Brain microvascular endothelial cell (primary cell): ENCODE measurements at regions not wholly inside any gene's neighbourhood (a gene's known extent, or its start where the extent isn't known, plus 50 kb on each side); places are given as distances from the start of the nearest gene placed in this dataset.

Source experiments
- DNase-seq: peaks from one replicate; pipeline ENCODE4 v3.0.0-alpha.2; 2020
- H3K27ac ChIP-seq: fragments of 250-450 bp; sonication (Bioruptor Pico); 2 replicates; pipeline ENCODE4 v1.5.1; 2020; ENCODE audit warnings: mild to moderate bottlenecking, moderate library complexity
- H3K27me3 ChIP-seq: fragments of 250-450 bp; sonication (Bioruptor Pico); replicated peaks from 2 replicates; pipeline ENCODE4 v1.5.1; 2020; ENCODE audit warnings: mild to moderate bottlenecking
- H3K36me3 ChIP-seq: fragments of 250-450 bp; sonication (Bioruptor Pico); replicated peaks from 2 replicates; pipeline ENCODE4 v1.5.1; 2020; ENCODE audit warnings: mild to moderate bottlenecking
- H3K4me3 ChIP-seq: 2 replicates; pipeline ENCODE4 v1.5.1; 2011; ENCODE audit warnings: low read depth, mild to moderate bottlenecking, control low read depth, low read length, moderate library complexity
- CTCF ChIP-seq: IDR thresholded peaks from 2 replicates; pipeline ENCODE4 v1.5.1; 2011; ENCODE audit warnings: low read depth, mild to moderate bottlenecking, moderate library complexity, low read length, control low read depth, inconsistent platforms; ENCODE audit errors: missing control alignments
- in situ Hi-C: cut with HindIII; loops from 2 replicates; pipeline ENCODE4 v1.10.0; 2017; ENCODE audit warnings: low sequenced_read_pairs, low pct_ligation_motif_present

- no peak for DNase-seq
- Histone ChIP-seq H3K27ac (no peak overlapping the region), H3K36me3 (no peaks in the 10 kb centered on the region), H3K27me3 (no peaks in the 10 kb centered on the region), H3K4me3 (no peak overlapping the region)
- TF ChIP-seq CTCF, result no peak
- in situ Hi-C loops, result no loop called here
Measured at GRCh38 chr3:180534828-180535227, 67.1 kb upstream of the TTC14 start.

- in situ Hi-C loops, result no loop called here
- no peak overlapping the region for H3K27ac ChIP-seq
- TF ChIP-seq CTCF, result no peak
- no peaks in the 10 kb centered on the region for H3K27me3 ChIP-seq
- no peak for DNase-seq
- H3K4me3 ChIP-seq, result no peak overlapping the region
- H3K36me3 ChIP-seq, result no peaks in the 10 kb centered on the region
Measured at GRCh38 chr3:180538493-180538892, 63.5 kb upstream of the TTC14 start.

- Histone ChIP-seq H3K27ac (no peak overlapping the region), H3K4me3 (no peak overlapping the region), H3K27me3 (no peaks in the 10 kb centered on the region), H3K36me3 (no peaks in the 10 kb centered on the region)
- in situ Hi-C loops, result no loop called here
- DNase-seq, result no peak
- no peak for TF ChIP-seq CTCF
Measured at GRCh38 chr3:180543877-180544276, 58.1 kb upstream of the TTC14 start.

- Histone ChIP-seq H3K4me3 (no peak overlapping the region), H3K27me3 (no peaks in the 10 kb centered on the region), H3K27ac (no peak overlapping the region), H3K36me3 (no peaks in the 10 kb centered on the region)
- in situ Hi-C loops, result no loop called here
- no peak for TF ChIP-seq CTCF
- DNase-seq, result no peak
Measured at GRCh38 chr3:180546863-180547262, 55.1 kb upstream of the TTC14 start.

GRCh38 chr3:180548050-180548449, 53.9 kb upstream of the TTC14 start:
- no peak for TF ChIP-seq CTCF
- H3K27ac ChIP-seq, result no peak overlapping the region
- DNase-seq, result no peak
- H3K36me3 ChIP-seq, result no peaks in the 10 kb centered on the region
- H3K4me3 ChIP-seq, result no peak overlapping the region
- no peaks in the 10 kb centered on the region for H3K27me3 ChIP-seq
- in situ Hi-C loops, result no loop called here
